ENCODE measurements at regions not wholly inside any gene's neighbourhood (a gene's known extent, or its start where the extent isn't known, plus 50 kb on each side); places are given as distances from the start of the nearest gene placed in this dataset.

- no peak for TF ChIP-seq GATA3 (IDR thresholded peaks at IDR 0.05; ENCODE audit: low read depth, low read length)
- TF ChIP-seq GATA2 (IDR thresholded peaks at IDR 0.05; ENCODE audit: low read depth, low read length) = no peak
Observed at GRCh38 chr3:5431811-5432378, 244.4 kb downstream of the EDEM1 start.
